ENCODE measurements at regions not wholly inside any gene's neighbourhood (a gene's known extent, or its start where the extent isn't known, plus 50 kb on each side); places are given as distances from the start of the nearest gene placed in this dataset.

- H3K36me3 ChIP-seq, result no peaks in the 10 kb centered on the region
- H3K4me1 ChIP-seq, result no peaks in the 10 kb centered on the region
- no peak for TF ChIP-seq EP300 (IDR thresholded peaks at IDR 0.05)
- TF ChIP-seq POLR2AphosphoS5 (IDR thresholded peaks at IDR 0.05), result no peak
- TF ChIP-seq, protein P1, sequence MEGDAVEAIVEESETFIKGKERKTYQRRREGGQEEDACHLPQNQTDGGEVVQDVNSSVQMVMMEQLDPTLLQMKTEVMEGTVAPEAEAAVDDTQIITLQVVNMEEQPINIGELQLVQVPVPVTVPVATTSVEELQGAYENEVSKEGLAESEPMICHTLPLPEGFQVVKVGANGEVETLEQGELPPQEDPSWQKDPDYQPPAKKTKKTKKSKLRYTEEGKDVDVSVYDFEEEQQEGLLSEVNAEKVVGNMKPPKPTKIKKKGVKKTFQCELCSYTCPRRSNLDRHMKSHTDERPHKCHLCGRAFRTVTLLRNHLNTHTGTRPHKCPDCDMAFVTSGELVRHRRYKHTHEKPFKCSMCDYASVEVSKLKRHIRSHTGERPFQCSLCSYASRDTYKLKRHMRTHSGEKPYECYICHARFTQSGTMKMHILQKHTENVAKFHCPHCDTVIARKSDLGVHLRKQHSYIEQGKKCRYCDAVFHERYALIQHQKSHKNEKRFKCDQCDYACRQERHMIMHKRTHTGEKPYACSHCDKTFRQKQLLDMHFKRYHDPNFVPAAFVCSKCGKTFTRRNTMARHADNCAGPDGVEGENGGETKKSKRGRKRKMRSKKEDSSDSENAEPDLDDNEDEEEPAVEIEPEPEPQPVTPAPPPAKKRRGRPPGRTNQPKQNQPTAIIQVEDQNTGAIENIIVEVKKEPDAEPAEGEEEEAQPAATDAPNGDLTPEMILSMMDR (IDR thresholded peaks at IDR 0.05), result no peak
- no peak for TF ChIP-seq POLR2A (IDR thresholded peaks at IDR 0.05)
- intact Hi-C loops (cut with DNase I), result no loop called here
- no peak overlapping the region for H3K4me3 ChIP-seq
- H3K9me3 ChIP-seq, result no peaks in the 10 kb centered on the region
- WGBS, 2 donors, result 90 to 91% methylated on average over 11 of the region's 11 CpGs
- no peaks in the 10 kb centered on the region for H3K27me3 ChIP-seq
- no peak for DNase-seq
- H3K27ac ChIP-seq, result no peak overlapping the region
Observed at GRCh38 chr2:7448578-7449264, 531.5 kb downstream of the RNF144A start.

- no peak overlapping the region for H3K4me3 ChIP-seq
- H3K9me3 ChIP-seq, result no peaks in the 10 kb centered on the region
- intact Hi-C loops (cut with DNase I), result no loop called here
- no peaks in the 10 kb centered on the region for H3K4me1 ChIP-seq
- H3K36me3 ChIP-seq, result no peaks in the 10 kb centered on the region
- no peak for DNase-seq
- H3K27ac ChIP-seq, result no peak overlapping the region
- TF ChIP-seq, protein P1 (IDR thresholded peaks at IDR 0.05), result no peak
- TF ChIP-seq POLR2AphosphoS5 (IDR thresholded peaks at IDR 0.05) (no peak), POLR2A (IDR thresholded peaks at IDR 0.05) (no peak)
- H3K27me3 ChIP-seq, result no peaks in the 10 kb centered on the region
Observed at GRCh38 chr2:7449298-7449697, 532.1 kb downstream of the RNF144A start.

- Histone ChIP-seq H3K36me3 (no peaks in the 10 kb centered on the region), H3K27me3 (no peaks in the 10 kb centered on the region), H3K9me3 (no peaks in the 10 kb centered on the region), H3K27ac (no peak overlapping the region), H3K4me3 (no peak overlapping the region), H3K4me1 (no peaks in the 10 kb centered on the region)
- WGBS, 2 donors, result 72 to 86% methylated on average over 8 of the region's 8 CpGs
- no peak for DNase-seq
- no peak for TF ChIP-seq POLR2AphosphoS5 (IDR thresholded peaks at IDR 0.05)
- intact Hi-C loops (cut with DNase I), result no loop called here
Observed at GRCh38 chr2:7450188-7450832, 533.1 kb downstream of the RNF144A start.

GRCh38 chr2:7450833-7451190 lies 533.6 kb downstream of the RNF144A start:
- no peak for DNase-seq
- Histone ChIP-seq H3K9me3 (no peaks in the 10 kb centered on the region), H3K27ac (no peak overlapping the region), H3K27me3 (no peaks in the 10 kb centered on the region), H3K4me1 (no peaks in the 10 kb centered on the region), H3K36me3 (no peaks in the 10 kb centered on the region), H3K4me3 (no peak overlapping the region)
- intact Hi-C loops (cut with DNase I), result no loop called here
- 72 to 80% methylated on average over 7 of the region's 7 CpGs for WGBS, 2 donors
- TF ChIP-seq POLR2A (IDR thresholded peaks at IDR 0.05) (no peak), EP300 (IDR thresholded peaks at IDR 0.05) (no peak), POLR2AphosphoS5 (IDR thresholded peaks at IDR 0.05) (no peak)
- TF ChIP-seq, protein P1 (IDR thresholded peaks at IDR 0.05), result no peak

DNA sequence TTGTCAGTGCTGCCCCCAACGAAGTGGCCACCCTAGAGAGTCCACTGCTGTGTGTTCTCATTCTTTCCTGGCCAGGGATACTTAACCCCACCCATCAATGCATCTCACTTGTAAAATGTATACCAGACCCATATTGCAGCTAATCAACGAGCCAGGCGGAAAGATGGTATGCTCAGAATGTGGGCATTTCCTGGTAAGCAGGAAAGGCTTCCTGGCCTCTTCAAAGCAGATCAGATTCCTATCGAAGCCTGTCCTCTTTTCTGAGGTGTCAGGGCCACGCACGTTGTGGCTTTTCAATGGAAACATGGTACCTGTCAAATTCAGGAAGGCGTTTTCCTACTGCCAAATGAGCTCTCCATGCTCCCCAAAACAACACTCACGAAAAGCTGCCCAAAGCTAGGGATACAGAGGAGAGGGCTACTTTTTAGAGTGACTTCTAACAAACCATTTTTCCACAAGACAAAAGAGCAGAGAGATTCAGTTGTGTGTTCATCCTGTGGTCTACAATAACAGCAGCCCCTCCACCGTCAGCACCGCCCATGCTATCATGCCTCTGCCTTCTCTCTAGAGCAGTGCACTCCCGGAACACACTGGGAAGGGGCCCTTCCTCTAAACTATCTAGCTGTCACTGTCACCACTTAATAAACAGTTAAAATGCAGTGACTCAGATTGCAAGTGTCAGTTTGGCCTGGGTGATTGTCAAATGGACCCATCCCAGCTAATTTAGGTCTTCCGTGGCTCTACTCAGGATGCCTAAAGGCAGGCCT lies 535.1 kb downstream of the RNF144A start:
- no peaks in the 10 kb centered on the region for H3K36me3 ChIP-seq
- intact Hi-C loops (cut with DNase I), result no loop called here
- H3K4me3 ChIP-seq, result no peak overlapping the region
- H3K9me3 ChIP-seq, result no peaks in the 10 kb centered on the region
- WGBS, 2 donors, result 72 to 79% methylated on average over 12 of the region's 12 CpGs
- H3K4me1 ChIP-seq, result no peaks in the 10 kb centered on the region
- H3K27me3 ChIP-seq, result no peaks in the 10 kb centered on the region
- DNase-seq, result no peak
- TF ChIP-seq POLR2A (IDR thresholded peaks at IDR 0.05) (no peak), EP300 (IDR thresholded peaks at IDR 0.05) (no peak), POLR2AphosphoS5 (IDR thresholded peaks at IDR 0.05) (no peak)
- TF ChIP-seq, protein P1 (IDR thresholded peaks at IDR 0.05), result no peak
- no peak overlapping the region for H3K27ac ChIP-seq
